Erythroblast (primary cell): ENCODE measurements at regions not wholly inside any gene's neighbourhood (a gene's known extent, or its start where the extent isn't known, plus 50 kb on each side); places are given as distances from the start of the nearest gene placed in this dataset.

Source experiments
- DNase-seq, 2 experiments: peaks; one replicate each; lab custom pipeline; 2025; lab: John Stamatoyannopoulos, UW
- GATA1 ChIP-seq: IDR thresholded peaks from 2 replicates; pipeline ENCODE4 v1.6.1; 2011; ENCODE audit warnings: low read depth, mild to moderate bottlenecking, control low read depth, low read length, moderate library complexity
- POLR2A ChIP-seq: IDR thresholded peaks from 2 replicates; pipeline ENCODE4 v1.6.1; 2011; ENCODE audit warnings: mild to moderate bottlenecking, low read length

- no peak for DNase-seq
- no peak for TF ChIP-seq POLR2A
- no peak for TF ChIP-seq GATA1
Observed at GRCh38 chr15:62624547-62625378, 417.8 kb upstream of the TPM1 start.

GRCh38 chr15:62625429-62626033 is 417.0 kb upstream of the TPM1 start:
- no peak for DNase-seq
- TF ChIP-seq POLR2A (no peak), GATA1 (no peak)

GRCh38 chr15:62626903-62627302 is 415.6 kb upstream of the TPM1 start:
- no peak for TF ChIP-seq GATA1
- TF ChIP-seq POLR2A: no peak
- DNase-seq: peak; percentile 3 to 23

GRCh38 chr15:62631076-62631724 is 411.3 kb upstream of the TPM1 start:
- DNase-seq: no peak
- TF ChIP-seq GATA1 (no peak), POLR2A (no peak)

GRCh38 chr15:62636823-62637573 is 405.5 kb upstream of the TPM1 start:
- DNase-seq: no peak
- TF ChIP-seq POLR2A: no peak
- no peak for TF ChIP-seq GATA1

GRCh38 chr15:62637574-62637897 is 405.0 kb upstream of the TPM1 start:
- no peak for TF ChIP-seq GATA1
- no peak for TF ChIP-seq POLR2A
- DNase-seq: no peak

- no peak for DNase-seq
- TF ChIP-seq GATA1 (no peak), POLR2A (no peak)
Observed at GRCh38 chr15:62637950-62638619, 404.5 kb upstream of the TPM1 start.

GRCh38 chr15:62639432-62639831 is 403.1 kb upstream of the TPM1 start:
- TF ChIP-seq POLR2A: no peak
- no peak for TF ChIP-seq GATA1
- DNase-seq: no peak

- DNase-seq: no peak
- no peak for TF ChIP-seq GATA1
- TF ChIP-seq POLR2A: no peak
Observed at GRCh38 chr15:62639906-62640605, 402.5 kb upstream of the TPM1 start.

- no peak for TF ChIP-seq GATA1
- no peak for TF ChIP-seq POLR2A
- DNase-seq: no peak
Observed at GRCh38 chr15:62641825-62642224, 400.7 kb upstream of the TPM1 start.

GRCh38 chr15:62643572-62643971 is 399.0 kb upstream of the TPM1 start:
- no peak for DNase-seq
- TF ChIP-seq GATA1 (no peak), POLR2A (no peak)

GRCh38 chr15:62644216-62644888 is 398.2 kb upstream of the TPM1 start:
- no peak for TF ChIP-seq POLR2A
- no peak for TF ChIP-seq GATA1
- DNase-seq: no peak
